ENCODE measurements at regions not wholly inside any gene's neighbourhood (a gene's known extent, or its start where the extent isn't known, plus 50 kb on each side); places are given as distances from the start of the nearest gene placed in this dataset.

GRCh38 chr3:116849261-116849688 lies 139.7 kb downstream of the TUSC7 start:
- no peaks in the 10 kb centered on the region for H3K36me3 ChIP-seq (ENCODE audit: insufficient read depth, low read depth, low read length)
- peaks cover 37% of the 10 kb centered on the region for H3K4me1 ChIP-seq (ENCODE audit: insufficient read depth, low read length)
- H3K9me3 ChIP-seq (ENCODE audit: insufficient read depth, low read depth, low read length), result no peaks in the 10 kb centered on the region; the same call in 1 of the 2 replicates
- no peaks in the 10 kb centered on the region for H3K27me3 ChIP-seq (ENCODE audit: insufficient read depth, low read length)
- H3K4me3 ChIP-seq (ENCODE audit: low read length), result peak overlapping the region; percentile 41
- H3K9ac ChIP-seq (ENCODE audit: low read depth, low read length), result no peak overlapping the region
- H3K27ac ChIP-seq (ENCODE audit: low read length), result peak overlapping the region; percentile 57

GRCh38 chr3:116852803-116853202 lies 143.2 kb downstream of the TUSC7 start:
- H3K36me3 ChIP-seq (ENCODE audit: insufficient read depth, low read depth, low read length), result no peaks in the 10 kb centered on the region
- no peaks in the 10 kb centered on the region; the same call in 1 of the 2 replicates for H3K9me3 ChIP-seq (ENCODE audit: insufficient read depth, low read depth, low read length)
- no peak overlapping the region for H3K4me3 ChIP-seq (ENCODE audit: low read length)
- no peak overlapping the region for H3K27ac ChIP-seq (ENCODE audit: low read length)
- no peaks in the 10 kb centered on the region for H3K27me3 ChIP-seq (ENCODE audit: insufficient read depth, low read length)
- no peak overlapping the region for H3K9ac ChIP-seq (ENCODE audit: low read depth, low read length)
- H3K4me1 ChIP-seq (ENCODE audit: insufficient read depth, low read length), result peaks cover 34% of the 10 kb centered on the region

- no peaks in the 10 kb centered on the region for H3K36me3 ChIP-seq (ENCODE audit: insufficient read depth, low read depth, low read length)
- H3K4me3 ChIP-seq (ENCODE audit: low read length), result peak overlapping the region; percentile 74
- H3K27me3 ChIP-seq (ENCODE audit: insufficient read depth, low read length), result no peaks in the 10 kb centered on the region
- H3K27ac ChIP-seq (ENCODE audit: low read length), result peak overlapping the region; percentile 3
- H3K9me3 ChIP-seq (ENCODE audit: insufficient read depth, low read depth, low read length), result no peaks in the 10 kb centered on the region
- peak overlapping the region; percentile 62; the same call in 1 of the 2 replicates for H3K9ac ChIP-seq (ENCODE audit: low read depth, low read length)
- H3K4me1 ChIP-seq (ENCODE audit: insufficient read depth, low read length), result peaks cover 16% of the 10 kb centered on the region
Observed at GRCh38 chr3:116863270-116863770, 153.7 kb downstream of the TUSC7 start.

GRCh38 chr3:116863822-116864589 lies 154.4 kb downstream of the TUSC7 start:
- peaks cover 16% of the 10 kb centered on the region for H3K4me1 ChIP-seq (ENCODE audit: insufficient read depth, low read length)
- H3K9me3 ChIP-seq (ENCODE audit: insufficient read depth, low read depth, low read length), result no peaks in the 10 kb centered on the region
- H3K27me3 ChIP-seq (ENCODE audit: insufficient read depth, low read length), result no peaks in the 10 kb centered on the region
- peak overlapping the region; percentile 74 for H3K4me3 ChIP-seq (ENCODE audit: low read length)
- no peaks in the 10 kb centered on the region for H3K36me3 ChIP-seq (ENCODE audit: insufficient read depth, low read depth, low read length)
- peak overlapping the region; percentile 62; the same call in 1 of the 2 replicates for H3K9ac ChIP-seq (ENCODE audit: low read depth, low read length)
- H3K27ac ChIP-seq (ENCODE audit: low read length), result peak overlapping the region; percentile 3

- Histone ChIP-seq H3K9ac (ENCODE audit: low read depth, low read length) (no peak overlapping the region), H3K27me3 (ENCODE audit: insufficient read depth, low read length) (no peaks in the 10 kb centered on the region), H3K36me3 (ENCODE audit: insufficient read depth, low read depth, low read length) (no peaks in the 10 kb centered on the region), H3K4me3 (ENCODE audit: low read length) (peak overlapping the region; percentile 74; the same call in 1 of the 2 replicates), H3K4me1 (ENCODE audit: insufficient read depth, low read length) (peaks cover 16% of the 10 kb centered on the region), H3K27ac (ENCODE audit: low read length) (no peak overlapping the region), H3K9me3 (ENCODE audit: insufficient read depth, low read depth, low read length) (no peaks in the 10 kb centered on the region)
Observed at GRCh38 chr3:116864590-116864927, 155.0 kb downstream of the TUSC7 start.

- no peaks in the 10 kb centered on the region for H3K9me3 ChIP-seq (ENCODE audit: insufficient read depth, low read depth, low read length)
- H3K4me1 ChIP-seq (ENCODE audit: insufficient read depth, low read length), result no peaks in the 10 kb centered on the region
- H3K27me3 ChIP-seq (ENCODE audit: insufficient read depth, low read length), result no peaks in the 10 kb centered on the region
- no peak overlapping the region for H3K9ac ChIP-seq (ENCODE audit: low read depth, low read length)
- H3K4me3 ChIP-seq (ENCODE audit: low read length), result no peak overlapping the region
- H3K27ac ChIP-seq (ENCODE audit: low read length), result no peak overlapping the region
- H3K36me3 ChIP-seq (ENCODE audit: insufficient read depth, low read depth, low read length), result no peaks in the 10 kb centered on the region
Observed at GRCh38 chr3:116870379-116870778, 160.8 kb downstream of the TUSC7 start.

GRCh38 chr3:116871905-116872304 lies 162.3 kb downstream of the TUSC7 start:
- no peaks in the 10 kb centered on the region for H3K4me1 ChIP-seq (ENCODE audit: insufficient read depth, low read length)
- no peak overlapping the region for H3K4me3 ChIP-seq (ENCODE audit: low read length)
- no peak overlapping the region for H3K27ac ChIP-seq (ENCODE audit: low read length)

GRCh38 chr3:116872688-116873087 lies 163.1 kb downstream of the TUSC7 start:
- Histone ChIP-seq H3K4me3 (ENCODE audit: low read length) (no peak overlapping the region), H3K4me1 (ENCODE audit: insufficient read depth, low read length) (no peaks in the 10 kb centered on the region), H3K27me3 (ENCODE audit: insufficient read depth, low read length) (no peaks in the 10 kb centered on the region), H3K9ac (ENCODE audit: low read depth, low read length) (no peak overlapping the region), H3K27ac (ENCODE audit: low read length) (no peak overlapping the region), H3K36me3 (ENCODE audit: insufficient read depth, low read depth, low read length) (no peaks in the 10 kb centered on the region), H3K9me3 (ENCODE audit: insufficient read depth, low read depth, low read length) (no peaks in the 10 kb centered on the region)

More at GRCh38 chr3:116871905-116872304, 162.3 kb downstream of the TUSC7 start:
- no peaks in the 10 kb centered on the region for H3K27me3 ChIP-seq (ENCODE audit: insufficient read depth, low read length)
- no peaks in the 10 kb centered on the region for H3K36me3 ChIP-seq (ENCODE audit: insufficient read depth, low read depth, low read length)
- H3K9ac ChIP-seq (ENCODE audit: low read depth, low read length), result no peak overlapping the region
- no peaks in the 10 kb centered on the region for H3K9me3 ChIP-seq (ENCODE audit: insufficient read depth, low read depth, low read length)

- H3K9ac ChIP-seq (ENCODE audit: low read depth, low read length), result no peak overlapping the region
- H3K27ac ChIP-seq (ENCODE audit: low read length), result no peak overlapping the region
- H3K36me3 ChIP-seq (ENCODE audit: insufficient read depth, low read depth, low read length), result no peaks in the 10 kb centered on the region
- no peak overlapping the region for H3K4me3 ChIP-seq (ENCODE audit: low read length)
- no peaks in the 10 kb centered on the region for H3K9me3 ChIP-seq (ENCODE audit: insufficient read depth, low read depth, low read length)
- H3K4me1 ChIP-seq (ENCODE audit: insufficient read depth, low read length), result no peaks in the 10 kb centered on the region
- no peaks in the 10 kb centered on the region for H3K27me3 ChIP-seq (ENCODE audit: insufficient read depth, low read length)
Observed at GRCh38 chr3:116873142-116873541, 163.6 kb downstream of the TUSC7 start.

- H3K4me1 ChIP-seq (ENCODE audit: insufficient read depth, low read length), result no peaks in the 10 kb centered on the region
- H3K9me3 ChIP-seq (ENCODE audit: insufficient read depth, low read depth, low read length), result no peaks in the 10 kb centered on the region; the same call in 1 of the 2 replicates
- no peak overlapping the region for H3K27ac ChIP-seq (ENCODE audit: low read length)
- no peaks in the 10 kb centered on the region for H3K36me3 ChIP-seq (ENCODE audit: insufficient read depth, low read depth, low read length)
- H3K4me3 ChIP-seq (ENCODE audit: low read length), result no peak overlapping the region
- H3K27me3 ChIP-seq (ENCODE audit: insufficient read depth, low read length), result no peaks in the 10 kb centered on the region
- H3K9ac ChIP-seq (ENCODE audit: low read depth, low read length), result no peak overlapping the region
Observed at GRCh38 chr3:116877968-116878367, 168.4 kb downstream of the TUSC7 start.

GRCh38 chr3:116886202-116886893 lies 176.8 kb downstream of the TUSC7 start:
- Histone ChIP-seq H3K9me3 (ENCODE audit: insufficient read depth, low read depth, low read length) (no peaks in the 10 kb centered on the region), H3K27me3 (ENCODE audit: insufficient read depth, low read length) (no peaks in the 10 kb centered on the region), H3K36me3 (ENCODE audit: insufficient read depth, low read depth, low read length) (no peaks in the 10 kb centered on the region), H3K4me1 (ENCODE audit: insufficient read depth, low read length) (no peaks in the 10 kb centered on the region), H3K4me3 (ENCODE audit: low read length) (no peak overlapping the region), H3K9ac (ENCODE audit: low read depth, low read length) (no peak overlapping the region), H3K27ac (ENCODE audit: low read length) (no peak overlapping the region)

- Histone ChIP-seq H3K27me3 (ENCODE audit: insufficient read depth, low read length) (no peaks in the 10 kb centered on the region), H3K4me3 (ENCODE audit: low read length) (no peak overlapping the region), H3K9me3 (ENCODE audit: insufficient read depth, low read depth, low read length) (no peaks in the 10 kb centered on the region), H3K27ac (ENCODE audit: low read length) (no peak overlapping the region), H3K9ac (ENCODE audit: low read depth, low read length) (no peak overlapping the region), H3K36me3 (ENCODE audit: insufficient read depth, low read depth, low read length) (no peaks in the 10 kb centered on the region), H3K4me1 (ENCODE audit: insufficient read depth, low read length) (no peaks in the 10 kb centered on the region)
Observed at GRCh38 chr3:116896116-116896515, 186.5 kb downstream of the TUSC7 start.

Measured in iPS-20b (cell line).